Trophoblast cell (in vitro differentiated cells and primary cell): ENCODE measurements at regions not wholly inside any gene's neighbourhood (a gene's known extent, or its start where the extent isn't known, plus 50 kb on each side); places are given as distances from the start of the nearest gene placed in this dataset.

Experiments used
- DNase-seq, 2 donors: peaks; one replicate each; pipeline ENCODE4 v3.0.0-alpha.2; 2016
- H2AFZ ChIP-seq: 2 replicates; pipeline ENCODE4 v1.6.1; 2013; ENCODE audit warnings: low read length, moderate library complexity, mild to moderate bottlenecking; ENCODE audit not compliant: insufficient read depth, poor library complexity
- H2AK5ac ChIP-seq: 2 replicates; pipeline ENCODE4 v1.6.1; 2013; ENCODE audit warnings: mild to moderate bottlenecking, low read length
- H2BK120ac ChIP-seq: 2 replicates; pipeline ENCODE4 v1.6.1; 2013; ENCODE audit warnings: low read length, mild to moderate bottlenecking, moderate library complexity; ENCODE audit not compliant: insufficient read depth, poor library complexity
- H2BK12ac ChIP-seq: 2 replicates; pipeline ENCODE4 v1.6.1; 2013; ENCODE audit warnings: mild to moderate bottlenecking, low read length, moderate library complexity
- H2BK5ac ChIP-seq: 2 replicates; pipeline ENCODE4 v1.6.1; 2013; ENCODE audit warnings: low read length, low read depth, moderate library complexity, mild to moderate bottlenecking; ENCODE audit not compliant: poor library complexity
- H3K14ac ChIP-seq: 2 replicates; pipeline ENCODE4 v1.6.1; 2013; ENCODE audit warnings: mild to moderate bottlenecking, low read length
- H3K18ac ChIP-seq: 2 replicates; pipeline ENCODE4 v1.6.1; 2013; ENCODE audit warnings: mild to moderate bottlenecking, low read length
- H3K23ac ChIP-seq: 2 replicates; pipeline ENCODE4 v1.6.1; 2013; ENCODE audit warnings: low read length
- H3K27ac ChIP-seq: 2 replicates; pipeline ENCODE4 v1.5.1; 2013; ENCODE audit warnings: low read depth, mild to moderate bottlenecking, inconsistent platforms, low read length, moderate library complexity
- H3K27me3 ChIP-seq: 2 replicates; pipeline ENCODE4 v1.6.1; 2013; ENCODE audit warnings: inconsistent platforms, mild to moderate bottlenecking, low read length, moderate library complexity; ENCODE audit not compliant: insufficient read depth
- H3K36me3 ChIP-seq, 2 experiments: 1 replicate in 1 of 2; 2 replicates in 1 of 2; pipeline ENCODE4 v1.6.1; 2013; ENCODE audit warnings: low read length in 2 of 2, mild to moderate bottlenecking in 2 of 2, moderate library complexity in 1 of 2; ENCODE audit not compliant: insufficient read depth in 2 of 2, control insufficient read depth in 1 of 2
- H3K4ac ChIP-seq: 2 replicates; pipeline ENCODE4 v1.6.1; 2013; ENCODE audit warnings: low read depth, mild to moderate bottlenecking, low read length, moderate library complexity
- H3K4me1 ChIP-seq, 2 experiments: 1 replicate in 1 of 2; 2 replicates in 1 of 2; pipeline ENCODE4 v1.6.1; 2013; ENCODE audit warnings: low read length in 2 of 2, mild to moderate bottlenecking in 2 of 2, moderate library complexity in 1 of 2; ENCODE audit not compliant: insufficient read depth in 2 of 2, control insufficient read depth in 1 of 2
- H3K4me2 ChIP-seq: 2 replicates; pipeline ENCODE4 v1.6.1; 2013; ENCODE audit warnings: inconsistent platforms, mild to moderate bottlenecking, low read length, moderate library complexity
- H3K4me3 ChIP-seq: 2 replicates; pipeline ENCODE4 v1.5.1; 2013; ENCODE audit warnings: mild to moderate bottlenecking, low read depth, low read length, inconsistent platforms
- H3K79me1 ChIP-seq: one replicate; pipeline ENCODE4 v1.6.1; 2013; ENCODE audit warnings: low read length
- H3K79me2 ChIP-seq: 2 replicates; pipeline ENCODE4 v1.6.1; 2013; ENCODE audit warnings: low read length, mild to moderate bottlenecking; ENCODE audit not compliant: control insufficient read depth, insufficient read depth, poor library complexity
- H3K9ac ChIP-seq: 2 replicates; pipeline ENCODE4 v1.6.1; 2013; ENCODE audit warnings: mild to moderate bottlenecking, low read length
- H3K9me3 ChIP-seq: 2 replicates; pipeline ENCODE4 v1.6.1; 2013; ENCODE audit warnings: low read depth, mild to moderate bottlenecking, control low read depth, inconsistent platforms, low read length; ENCODE audit not compliant: insufficient read depth
- H4K12ac ChIP-seq: 2 replicates; pipeline ENCODE4 v1.6.1; 2013; ENCODE audit warnings: low read depth, mild to moderate bottlenecking, low read length, moderate library complexity
- H4K8ac ChIP-seq: 2 replicates; pipeline ENCODE4 v1.6.1; 2013; ENCODE audit warnings: low read depth, mild to moderate bottlenecking, low read length, moderate library complexity
- H4K91ac ChIP-seq: one replicate; pipeline ENCODE4 v1.6.1; 2013; ENCODE audit warnings: low read depth, mild to moderate bottlenecking, low read length, moderate library complexity
- WGBS: extraction: QIAGEN DNeasy Blood & Tissue Kit; methylation state at CpG from one replicate; pipeline ENCODE4 v1.1.7; 2013; ENCODE audit warnings: missing lambda C conversion rate; ENCODE audit not compliant: insufficient read length, insufficient coverage; ENCODE audit errors: extremely low coverage; 5-methylcytosine and 5-hydroxymethylcytosine counted together

DNA sequence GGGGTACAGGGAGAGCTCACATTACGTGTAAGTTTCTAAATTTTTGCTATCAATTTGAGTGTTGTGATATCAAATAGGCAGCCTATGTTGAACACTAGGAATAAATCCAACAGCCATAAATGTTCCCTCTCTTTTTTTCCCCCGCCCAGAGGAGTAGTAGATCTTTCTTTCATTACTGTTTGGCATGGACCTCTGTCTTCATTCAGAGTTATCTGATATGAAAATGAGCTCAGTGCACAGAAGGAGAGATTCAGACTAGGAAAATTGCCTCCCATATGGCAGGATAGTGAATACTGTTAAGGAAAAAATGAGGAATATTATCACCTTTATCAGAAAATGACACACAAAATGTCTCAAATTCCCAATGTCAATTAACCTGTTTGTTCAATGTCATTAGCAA lies 110.0 kb upstream of the EYS start:
- H2AK5ac ChIP-seq = no peak overlapping the region
- no peak overlapping the region for H3K23ac ChIP-seq
- H3K4me3 ChIP-seq = no peak overlapping the region
- no CpG with 5 or more reads among the region's 2 CpGs for WGBS
- no peak overlapping the region for H2AFZ ChIP-seq
- no peaks in the 10 kb centered on the region for H3K27me3 ChIP-seq
- H4K91ac ChIP-seq = no peak overlapping the region
- H3K4me1 ChIP-seq = no peaks in the 10 kb centered on the region
- no peak for DNase-seq
- H3K36me3 ChIP-seq = no peaks in the 10 kb centered on the region
- H3K9ac ChIP-seq = no peak overlapping the region
- H2BK12ac ChIP-seq = no peak overlapping the region
- H4K8ac ChIP-seq = no peak overlapping the region
- H3K4ac ChIP-seq = no peak overlapping the region
- no peak overlapping the region for H2BK120ac ChIP-seq
- H3K79me1 ChIP-seq = no peaks in the 10 kb centered on the region
- H4K12ac ChIP-seq = no peak overlapping the region
- H3K9me3 ChIP-seq = no peaks in the 10 kb centered on the region
- no peak overlapping the region for H3K27ac ChIP-seq
- no peaks in the 10 kb centered on the region for H3K79me2 ChIP-seq
- no peak overlapping the region for H3K14ac ChIP-seq
- no peak overlapping the region for H3K18ac ChIP-seq
- no peak overlapping the region for H2BK5ac ChIP-seq
- no peak overlapping the region for H3K4me2 ChIP-seq

DNA sequence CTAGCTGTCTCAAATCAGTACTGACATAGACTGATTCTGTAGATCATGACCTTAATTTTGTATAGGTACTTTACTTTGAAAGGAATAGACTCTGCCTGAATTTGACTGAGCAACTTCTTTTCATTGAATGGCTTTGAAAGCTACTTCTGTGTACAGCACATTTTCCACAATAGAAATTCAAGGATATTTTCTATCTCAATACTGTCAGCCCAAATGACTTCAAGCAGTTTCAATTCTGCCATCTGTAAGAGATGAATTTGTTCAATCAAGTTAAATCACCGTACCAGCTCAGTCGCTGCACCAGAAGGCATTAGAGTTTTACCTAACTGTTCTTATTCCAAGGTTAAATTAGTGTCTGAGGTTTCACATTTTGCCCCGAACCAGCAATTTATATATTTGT lies 107.0 kb upstream of the EYS start:
- Histone ChIP-seq H3K79me2 (no peaks in the 10 kb centered on the region), H4K91ac (no peak overlapping the region), H4K12ac (no peak overlapping the region), H3K4ac (no peak overlapping the region), H2BK5ac (no peak overlapping the region), H3K79me1 (no peaks in the 10 kb centered on the region), H2BK12ac (no peak overlapping the region), H4K8ac (no peak overlapping the region), H3K4me1 (no peaks in the 10 kb centered on the region), H3K18ac (no peak overlapping the region), H2AK5ac (no peak overlapping the region), H3K9ac (no peak overlapping the region), H3K9me3 (no peaks in the 10 kb centered on the region), H3K36me3 (no peaks in the 10 kb centered on the region), H2AFZ (no peak overlapping the region), H3K27me3 (no peaks in the 10 kb centered on the region), H3K4me2 (no peak overlapping the region), H3K23ac (no peak overlapping the region), H3K14ac (no peak overlapping the region), H2BK120ac (no peak overlapping the region), H3K27ac (no peak overlapping the region), H3K4me3 (no peak overlapping the region)
- WGBS = no CpG with 5 or more reads among the region's 3 CpGs
- no peak for DNase-seq

DNA sequence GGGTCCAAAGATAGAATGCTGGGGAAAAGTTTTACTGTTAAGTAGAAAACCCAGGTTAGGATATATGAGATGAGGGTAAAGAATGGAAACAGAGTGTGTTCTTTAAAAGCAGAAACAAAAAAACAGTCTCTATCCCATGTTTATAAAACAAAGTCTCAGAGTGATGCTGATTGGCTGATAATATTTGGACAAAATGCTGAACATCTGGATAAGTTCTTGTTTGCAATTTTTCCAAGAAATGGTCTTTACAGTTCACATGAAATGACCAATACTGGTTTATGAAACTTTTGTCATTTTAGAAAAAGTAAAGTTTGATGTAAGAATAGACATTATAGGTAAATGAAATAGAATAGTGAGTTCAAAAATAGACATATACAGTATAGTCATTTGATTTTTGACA lies 96.2 kb upstream of the EYS start:
- Histone ChIP-seq H4K12ac (no peak overlapping the region), H2BK12ac (no peak overlapping the region), H4K91ac (no peak overlapping the region), H3K27ac (no peak overlapping the region), H2AFZ (no peak overlapping the region), H3K9me3 (no peaks in the 10 kb centered on the region), H3K4me3 (no peak overlapping the region), H3K4me1 (no peaks in the 10 kb centered on the region), H2AK5ac (no peak overlapping the region), H3K79me2 (no peaks in the 10 kb centered on the region), H3K14ac (no peak overlapping the region), H3K18ac (no peak overlapping the region), H3K23ac (no peak overlapping the region), H3K9ac (no peak overlapping the region), H3K36me3 (no peaks in the 10 kb centered on the region), H2BK120ac (no peak overlapping the region), H3K79me1 (no peaks in the 10 kb centered on the region), H3K4me2 (no peak overlapping the region), H2BK5ac (no peak overlapping the region), H3K27me3 (no peaks in the 10 kb centered on the region), H3K4ac (no peak overlapping the region), H4K8ac (no peak overlapping the region)
- no peak for DNase-seq

DNA sequence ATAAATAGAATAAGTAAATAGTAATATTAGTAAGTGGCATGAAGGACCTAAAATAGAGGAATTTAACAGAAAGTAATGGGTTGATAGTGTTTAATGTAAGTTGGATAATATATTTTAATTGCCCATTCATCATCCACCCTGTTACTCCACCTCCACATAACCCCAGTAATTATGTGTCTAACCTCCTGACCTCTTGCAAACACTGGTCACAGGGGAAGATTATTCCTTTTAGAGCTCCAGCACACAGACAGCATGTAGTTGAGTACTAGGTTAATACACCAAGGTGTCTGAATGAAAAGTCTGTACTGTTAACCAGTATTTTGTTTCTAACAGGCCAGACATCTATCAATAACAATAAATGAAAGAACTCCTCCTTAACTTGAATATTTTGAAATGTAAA lies 92.4 kb upstream of the EYS start:
- Histone ChIP-seq H3K18ac (no peak overlapping the region), H2BK12ac (no peak overlapping the region), H3K27ac (no peak overlapping the region), H3K4me1 (no peaks in the 10 kb centered on the region), H4K91ac (no peak overlapping the region), H3K23ac (no peak overlapping the region), H2AFZ (no peak overlapping the region), H2BK5ac (no peak overlapping the region), H4K12ac (no peak overlapping the region), H3K36me3 (no peaks in the 10 kb centered on the region), H3K9me3 (no peaks in the 10 kb centered on the region), H3K14ac (no peak overlapping the region), H3K79me2 (no peaks in the 10 kb centered on the region), H3K4me2 (no peak overlapping the region), H3K79me1 (no peaks in the 10 kb centered on the region), H3K27me3 (no peaks in the 10 kb centered on the region), H4K8ac (no peak overlapping the region), H3K4ac (no peak overlapping the region), H2BK120ac (no peak overlapping the region), H3K4me3 (no peak overlapping the region), H3K9ac (no peak overlapping the region), H2AK5ac (no peak overlapping the region)
- no peak for DNase-seq
